ENCODE measurements at regions not wholly inside any gene's neighbourhood (a gene's known extent, or its start where the extent isn't known, plus 50 kb on each side); places are given as distances from the start of the nearest gene placed in this dataset.

- TF ChIP-seq, protein P1, sequence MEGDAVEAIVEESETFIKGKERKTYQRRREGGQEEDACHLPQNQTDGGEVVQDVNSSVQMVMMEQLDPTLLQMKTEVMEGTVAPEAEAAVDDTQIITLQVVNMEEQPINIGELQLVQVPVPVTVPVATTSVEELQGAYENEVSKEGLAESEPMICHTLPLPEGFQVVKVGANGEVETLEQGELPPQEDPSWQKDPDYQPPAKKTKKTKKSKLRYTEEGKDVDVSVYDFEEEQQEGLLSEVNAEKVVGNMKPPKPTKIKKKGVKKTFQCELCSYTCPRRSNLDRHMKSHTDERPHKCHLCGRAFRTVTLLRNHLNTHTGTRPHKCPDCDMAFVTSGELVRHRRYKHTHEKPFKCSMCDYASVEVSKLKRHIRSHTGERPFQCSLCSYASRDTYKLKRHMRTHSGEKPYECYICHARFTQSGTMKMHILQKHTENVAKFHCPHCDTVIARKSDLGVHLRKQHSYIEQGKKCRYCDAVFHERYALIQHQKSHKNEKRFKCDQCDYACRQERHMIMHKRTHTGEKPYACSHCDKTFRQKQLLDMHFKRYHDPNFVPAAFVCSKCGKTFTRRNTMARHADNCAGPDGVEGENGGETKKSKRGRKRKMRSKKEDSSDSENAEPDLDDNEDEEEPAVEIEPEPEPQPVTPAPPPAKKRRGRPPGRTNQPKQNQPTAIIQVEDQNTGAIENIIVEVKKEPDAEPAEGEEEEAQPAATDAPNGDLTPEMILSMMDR (optimal IDR thresholded peaks at IDR 0.05 in 1 of 3, IDR thresholded peaks at IDR 0.05 in 1 of 3, conservative IDR thresholded peaks at IDR 0.05 in 1 of 3; ENCODE audit: extremely low read depth in 1 of 3, insufficient read depth in 2 of 3, low read length in 3 of 3): no peak
- TF ChIP-seq EZH2 (IDR thresholded peaks at IDR 0.05; ENCODE audit: low read length): no peak
Observed at GRCh38 chr6:21965953-21966539, 330.8 kb downstream of the PRL start.

Data from keratinocyte (primary cell).